HepG2 (cell line): ENCODE measurements at regions not wholly inside any gene's neighbourhood (a gene's known extent, or its start where the extent isn't known, plus 50 kb on each side); places are given as distances from the start of the nearest gene placed in this dataset.

Source experiments
- GPN1 ChIP-seq: sonication (generic); formaldehyde crosslinking; IDR thresholded peaks from 2 replicates; pipeline ENCODE4 v1.5.1; 2020; ENCODE audit warnings: missing genetic modification reagents, borderline replicate concordance
- JUN ChIP-seq: sonication (generic); formaldehyde crosslinking; IDR thresholded peaks from 2 replicates; pipeline ENCODE4 v1.4.0; 2020; ENCODE audit warnings: mild to moderate bottlenecking, missing genetic modification reagents
- TAF1 ChIP-seq: sonication (generic); formaldehyde crosslinking; IDR thresholded peaks from 2 replicates; pipeline ENCODE4 v1.4.0; 2020; ENCODE audit warnings: missing genetic modification reagents
- ZBTB39 ChIP-seq: sonication (generic); formaldehyde crosslinking; IDR thresholded peaks from 2 replicates; pipeline ENCODE4 v1.5.0; 2020; ENCODE audit warnings: missing genetic modification reagents
- ZZZ3 ChIP-seq: sonication (generic); formaldehyde crosslinking; IDR thresholded peaks from 2 replicates; pipeline ENCODE4 v1.4.0; 2020; ENCODE audit warnings: missing genetic modification reagents, mild to moderate bottlenecking, borderline replicate concordance
- TF ChIP-seq, protein P1 (sequence below): IDR thresholded peaks from 2 replicates; pipeline ENCODE4 v1.6.1; 2016; ENCODE audit warnings: low read depth, borderline replicate concordance

GRCh38 chr18:33870059-33870458, 292.0 kb downstream of the ASXL3 start:
- TF ChIP-seq, protein P1, sequence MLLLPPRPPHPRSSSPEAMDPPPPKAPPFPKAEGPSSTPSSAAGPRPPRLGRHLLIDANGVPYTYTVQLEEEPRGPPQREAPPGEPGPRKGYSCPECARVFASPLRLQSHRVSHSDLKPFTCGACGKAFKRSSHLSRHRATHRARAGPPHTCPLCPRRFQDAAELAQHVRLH, result no peak
- TF ChIP-seq GPN1 (CRISPR knock-in tag) (no peak), TAF1 (no peak), ZBTB39 (CRISPR knock-in tag) (no peak), JUN (CRISPR knock-in tag) (no peak), ZZZ3 (CRISPR knock-in tag) (no peak)
